Retinal pigment epithelial cell (primary cell): ENCODE measurements at regions not wholly inside any gene's neighbourhood (a gene's known extent, or its start where the extent isn't known, plus 50 kb on each side); places are given as distances from the start of the nearest gene placed in this dataset.
A peak's percentile ranks its signal among the peaks of the same experiment; 100 is the strongest.

ENCODE experiments used
- DNase-seq: peaks from one replicate; pipeline ENCODE4 v3.0.0-alpha.2; 2010; ENCODE audit warnings: low read depth
- H3K4me3 ChIP-seq: 2 replicates; pipeline ENCODE4 v1.5.1; 2011; ENCODE audit warnings: mild to moderate bottlenecking, low read length, control low read depth, moderate library complexity
- TF ChIP-seq, protein P1 (sequence below): conservative IDR thresholded peaks from 2 replicates; pipeline ENCODE4 v1.5.1; 2011; ENCODE audit warnings: low read depth, low read length, control low read depth, inconsistent platforms

DNA sequence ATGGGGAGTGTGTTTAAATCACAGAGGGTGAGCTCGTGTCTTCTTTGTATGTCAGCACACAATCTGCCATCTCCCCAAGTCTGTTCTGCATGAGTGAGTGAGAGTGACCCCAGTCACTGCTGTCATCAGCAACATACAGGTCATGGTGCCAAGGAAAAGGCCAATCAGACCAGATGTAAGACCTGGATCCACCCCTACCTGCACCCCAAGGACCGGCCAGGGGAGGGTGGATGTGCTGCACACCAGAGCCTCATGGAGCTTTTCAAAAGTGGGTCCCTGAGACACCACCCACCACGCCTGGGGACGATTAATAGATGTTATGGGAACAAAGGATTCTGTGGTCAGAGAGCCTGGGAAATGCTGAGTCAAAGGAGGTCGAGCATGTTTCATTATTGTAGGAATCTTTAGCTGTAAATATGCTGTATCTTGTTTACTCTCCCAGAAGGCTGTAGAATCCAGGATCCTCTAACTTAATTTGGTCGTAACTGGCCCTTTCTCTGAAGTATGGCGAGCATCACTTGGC, 420.5 kb downstream of the RPS24 start:
- no peak overlapping the region for H3K4me3 ChIP-seq
- no peak for DNase-seq
- TF ChIP-seq, protein P1, sequence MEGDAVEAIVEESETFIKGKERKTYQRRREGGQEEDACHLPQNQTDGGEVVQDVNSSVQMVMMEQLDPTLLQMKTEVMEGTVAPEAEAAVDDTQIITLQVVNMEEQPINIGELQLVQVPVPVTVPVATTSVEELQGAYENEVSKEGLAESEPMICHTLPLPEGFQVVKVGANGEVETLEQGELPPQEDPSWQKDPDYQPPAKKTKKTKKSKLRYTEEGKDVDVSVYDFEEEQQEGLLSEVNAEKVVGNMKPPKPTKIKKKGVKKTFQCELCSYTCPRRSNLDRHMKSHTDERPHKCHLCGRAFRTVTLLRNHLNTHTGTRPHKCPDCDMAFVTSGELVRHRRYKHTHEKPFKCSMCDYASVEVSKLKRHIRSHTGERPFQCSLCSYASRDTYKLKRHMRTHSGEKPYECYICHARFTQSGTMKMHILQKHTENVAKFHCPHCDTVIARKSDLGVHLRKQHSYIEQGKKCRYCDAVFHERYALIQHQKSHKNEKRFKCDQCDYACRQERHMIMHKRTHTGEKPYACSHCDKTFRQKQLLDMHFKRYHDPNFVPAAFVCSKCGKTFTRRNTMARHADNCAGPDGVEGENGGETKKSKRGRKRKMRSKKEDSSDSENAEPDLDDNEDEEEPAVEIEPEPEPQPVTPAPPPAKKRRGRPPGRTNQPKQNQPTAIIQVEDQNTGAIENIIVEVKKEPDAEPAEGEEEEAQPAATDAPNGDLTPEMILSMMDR: no peak

DNA sequence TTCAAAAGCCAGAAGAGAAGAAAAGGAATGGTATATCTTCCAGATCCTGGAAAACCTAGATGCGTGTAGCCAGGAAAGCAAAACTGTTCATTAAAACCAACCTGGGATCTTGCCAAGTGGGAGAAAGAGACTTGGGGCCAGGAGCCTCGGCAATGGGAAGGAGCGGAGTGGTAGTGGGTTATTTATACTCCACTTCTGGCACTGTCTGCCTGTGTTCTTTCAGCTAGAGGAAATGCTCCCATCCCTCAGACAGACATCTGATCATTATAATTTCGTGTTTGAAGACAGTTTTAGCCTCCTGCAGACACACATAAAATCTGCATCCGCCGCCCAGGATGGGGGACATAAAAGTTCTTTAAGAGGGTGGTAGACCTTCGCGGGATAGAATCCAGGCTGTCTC, 421.6 kb downstream of the RPS24 start:
- no peak for DNase-seq
- TF ChIP-seq, protein P1: no peak
- no peak overlapping the region for H3K4me3 ChIP-seq

DNA sequence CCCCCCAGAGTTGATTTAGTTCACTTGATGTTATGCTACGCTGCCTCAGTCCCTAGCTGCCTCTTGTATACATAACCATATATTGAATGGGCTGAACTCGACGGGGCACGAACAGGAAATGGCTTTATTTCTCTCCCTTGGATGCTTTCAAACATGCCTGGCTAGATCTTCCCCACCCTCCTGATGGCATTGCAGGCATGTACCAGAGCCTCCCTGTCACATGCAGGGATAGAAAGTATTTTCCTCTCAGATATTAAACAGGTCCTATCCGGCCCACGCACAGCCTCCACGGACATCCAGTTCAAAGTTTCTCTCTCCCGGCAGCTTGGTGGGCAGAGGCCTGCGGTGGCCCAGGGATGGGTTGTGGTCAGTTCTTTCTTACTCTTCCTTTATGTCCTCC, 422.1 kb downstream of the RPS24 start:
- DNase-seq: no peak
- TF ChIP-seq, protein P1: no peak
- H3K4me3 ChIP-seq: no peak overlapping the region

DNA sequence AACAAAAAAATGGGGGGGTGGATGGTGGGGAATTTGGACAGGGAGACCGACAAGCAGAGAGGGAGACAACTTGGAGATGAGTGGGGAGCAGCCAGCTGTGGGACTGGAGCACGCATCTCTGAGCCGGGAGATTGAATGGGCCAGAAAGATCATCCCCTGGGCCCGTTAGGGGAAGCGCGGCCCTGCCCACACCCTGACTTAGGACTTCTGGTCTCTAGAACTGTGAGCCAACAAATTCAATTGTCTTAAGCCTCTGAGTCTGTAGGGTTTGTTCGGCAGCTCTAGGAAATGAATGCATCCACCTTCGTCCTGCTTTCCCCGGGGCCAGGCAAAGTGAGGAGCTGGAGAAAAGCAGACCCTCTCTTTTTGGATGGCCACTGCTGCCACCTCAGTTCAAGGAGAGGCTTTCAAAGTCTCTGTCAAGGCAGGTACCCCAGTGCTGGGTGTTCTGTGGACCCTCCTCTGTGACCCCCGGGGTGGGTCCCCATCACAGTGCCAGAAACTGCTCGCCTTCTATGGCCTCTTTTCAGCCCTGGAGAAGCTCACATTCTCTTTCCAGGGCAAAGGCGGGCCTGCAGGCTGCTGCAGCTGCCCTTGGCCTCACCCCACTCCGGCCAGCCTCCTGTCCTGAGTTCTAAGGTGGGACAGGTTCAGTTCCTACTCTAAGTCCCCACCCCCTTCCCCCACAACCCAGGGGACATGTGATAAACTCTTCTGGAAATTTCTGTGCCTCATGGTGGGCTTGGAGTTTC, 423.2 kb downstream of the RPS24 start:
- no peak for DNase-seq
- TF ChIP-seq, protein P1: no peak
- no peak overlapping the region for H3K4me3 ChIP-seq

DNA sequence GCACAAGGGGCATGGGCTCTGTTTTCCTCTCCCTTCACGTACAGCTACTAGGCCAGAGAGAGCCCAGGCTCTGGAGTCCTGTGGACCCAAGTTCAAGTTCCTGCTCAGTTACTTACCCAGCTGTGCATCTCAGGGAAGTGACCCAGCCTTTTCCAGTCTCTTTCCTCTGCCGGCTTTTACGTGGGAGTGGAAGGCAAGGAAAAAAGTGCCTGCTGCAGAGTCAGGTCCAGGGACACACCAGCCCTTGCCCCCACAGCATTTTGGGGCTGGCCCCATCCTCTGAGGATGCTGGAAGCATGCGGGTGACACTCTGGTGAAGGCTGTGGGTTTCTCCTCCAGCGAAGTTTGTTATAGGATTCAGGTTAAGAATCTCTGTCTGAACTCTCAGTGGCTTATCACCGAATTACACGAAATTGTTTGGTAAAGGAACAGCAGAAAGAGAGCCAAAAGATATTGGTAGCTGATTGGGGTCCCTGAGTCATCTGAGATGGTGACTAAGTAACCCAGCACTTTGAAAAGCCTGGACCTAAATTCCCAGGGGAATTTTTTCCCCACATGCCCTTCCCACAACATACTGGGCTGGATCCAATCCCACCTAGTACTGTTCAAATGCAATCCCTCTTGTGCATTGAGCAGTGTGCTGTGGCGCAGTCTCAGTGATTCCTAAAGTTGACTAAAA, 424.3 kb downstream of the RPS24 start:
- H3K4me3 ChIP-seq: no peak overlapping the region
- TF ChIP-seq, protein P1: no peak
- peak; percentile 52 for DNase-seq

DNA sequence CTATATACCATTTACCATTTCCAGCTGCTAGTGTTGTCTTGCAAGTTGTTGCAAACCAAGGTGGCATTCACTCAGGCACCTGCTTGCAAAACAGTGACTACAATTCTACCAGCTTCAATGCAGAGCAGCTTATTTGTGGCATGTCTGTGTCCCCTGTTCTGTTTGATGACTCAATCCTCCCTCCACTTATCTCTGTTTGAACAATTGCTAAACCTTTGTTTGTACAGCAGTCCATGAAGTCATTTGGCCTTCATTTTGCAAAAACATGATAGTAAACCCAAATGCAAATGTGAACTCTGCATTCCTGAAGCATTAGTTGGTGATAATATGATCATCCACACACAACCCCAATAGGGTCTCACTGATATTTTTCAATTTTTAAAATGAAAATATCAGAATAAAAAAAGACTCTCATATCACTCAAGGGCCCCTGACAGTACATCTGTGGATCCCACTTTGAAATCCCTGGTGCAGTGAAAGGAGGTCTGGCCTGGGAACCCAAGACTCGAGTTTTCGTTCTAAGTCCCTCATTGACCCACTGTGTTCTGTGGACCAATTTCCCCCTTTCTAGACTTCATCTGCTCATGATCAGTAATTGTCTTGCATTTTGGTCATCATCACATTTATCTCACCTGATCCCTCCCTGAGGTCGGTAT, 425.4 kb downstream of the RPS24 start:
- no peak overlapping the region for H3K4me3 ChIP-seq
- TF ChIP-seq, protein P1: no peak
- no peak for DNase-seq
